ENCODE measurements at regions not wholly inside any gene's neighbourhood (a gene's known extent, or its start where the extent isn't known, plus 50 kb on each side); places are given as distances from the start of the nearest gene placed in this dataset.
"Not testable (repeated sequence)": the region's sequence is repeated elsewhere in the genome, so short reads cannot be mapped to it uniquely, and the experiment has no call there.

DNA sequence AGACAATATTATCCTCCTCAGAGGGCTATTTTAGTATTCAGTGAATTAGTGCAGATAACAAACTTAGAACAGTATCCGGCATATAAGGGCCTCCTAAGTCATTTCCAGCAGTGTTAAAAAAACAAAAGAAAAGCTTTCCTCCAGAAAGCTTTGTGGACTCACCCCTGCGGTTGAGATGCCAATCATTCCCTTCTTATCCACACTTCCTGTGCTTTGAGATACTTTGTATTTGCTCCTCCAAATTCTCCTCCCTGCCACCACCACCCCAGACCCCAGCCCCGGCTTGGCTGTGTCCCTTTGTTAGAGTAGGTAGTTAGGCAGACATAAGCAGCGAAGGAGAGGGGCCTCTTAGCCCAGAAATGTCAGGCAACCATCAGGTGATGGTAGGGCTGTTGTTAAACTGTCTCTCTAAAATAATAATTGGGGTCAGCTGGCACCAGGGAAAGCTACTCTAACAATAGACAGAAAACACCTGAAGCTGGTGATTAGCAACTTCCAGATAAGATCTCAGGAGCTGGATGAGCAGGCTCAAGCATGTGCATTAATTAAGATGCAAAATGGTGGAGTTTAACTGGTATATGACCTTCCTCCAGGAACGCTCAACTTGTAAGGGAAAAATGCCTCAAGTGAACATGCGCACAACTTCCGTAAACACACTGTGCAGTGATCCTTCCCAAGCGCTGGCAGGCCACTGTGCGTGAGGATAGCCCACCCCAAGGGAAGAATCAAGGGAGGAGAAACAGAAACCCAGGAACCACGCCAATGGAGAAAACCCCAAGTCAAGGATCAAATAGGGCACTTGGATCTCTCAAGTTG is 152.1 kb upstream of the EEA1 start:
- H3K4me1 ChIP-seq (replicated peaks in 1 of 2): peaks cover 3 to 15% of the 10 kb centered on the region in 2 donors
- 40 to 100% (median 76%) methylated on average over 1 to 9 of the region's 10 CpGs; no CpG with 5 or more reads in 1 of the 10 experiments for WGBS, 10 experiments
- no peak for ATAC-seq (replicated peaks in 6 of 8)

GRCh38 chr12:93081810-93082165 is 152.7 kb upstream of the EEA1 start:
- WGBS, 10 experiments: 86 to 98% (median 89%) methylated on average over 2 to 4 of the region's 4 CpGs; no CpG with 5 or more reads in 4 of the 10 experiments
- in situ Hi-C loops (cut with MboI; ENCODE audit: low pct_unique_long_range_greater_than_20kb in 2 of 9, low sequenced_read_pairs in 9 of 9, unreplicated experiment in 9 of 9): no loop called here
- Histone ChIP-seq H3K27ac (no peak overlapping the region), H3K4me3 (no peak overlapping the region), H3K4me1 (replicated peaks in 1 of 2) (peaks cover 3 to 15% of the 10 kb centered on the region in 2 donors)
- no peak for ATAC-seq (replicated peaks in 6 of 8)

More for the DNA sequence above, 152.1 kb upstream of the EEA1 start:
- no peak overlapping the region for H3K27ac ChIP-seq
- H3K4me3 ChIP-seq: no peak overlapping the region
- in situ Hi-C loops (cut with MboI; ENCODE audit: low pct_unique_long_range_greater_than_20kb in 2 of 9, low sequenced_read_pairs in 9 of 9, unreplicated experiment in 9 of 9): no loop called here

DNA sequence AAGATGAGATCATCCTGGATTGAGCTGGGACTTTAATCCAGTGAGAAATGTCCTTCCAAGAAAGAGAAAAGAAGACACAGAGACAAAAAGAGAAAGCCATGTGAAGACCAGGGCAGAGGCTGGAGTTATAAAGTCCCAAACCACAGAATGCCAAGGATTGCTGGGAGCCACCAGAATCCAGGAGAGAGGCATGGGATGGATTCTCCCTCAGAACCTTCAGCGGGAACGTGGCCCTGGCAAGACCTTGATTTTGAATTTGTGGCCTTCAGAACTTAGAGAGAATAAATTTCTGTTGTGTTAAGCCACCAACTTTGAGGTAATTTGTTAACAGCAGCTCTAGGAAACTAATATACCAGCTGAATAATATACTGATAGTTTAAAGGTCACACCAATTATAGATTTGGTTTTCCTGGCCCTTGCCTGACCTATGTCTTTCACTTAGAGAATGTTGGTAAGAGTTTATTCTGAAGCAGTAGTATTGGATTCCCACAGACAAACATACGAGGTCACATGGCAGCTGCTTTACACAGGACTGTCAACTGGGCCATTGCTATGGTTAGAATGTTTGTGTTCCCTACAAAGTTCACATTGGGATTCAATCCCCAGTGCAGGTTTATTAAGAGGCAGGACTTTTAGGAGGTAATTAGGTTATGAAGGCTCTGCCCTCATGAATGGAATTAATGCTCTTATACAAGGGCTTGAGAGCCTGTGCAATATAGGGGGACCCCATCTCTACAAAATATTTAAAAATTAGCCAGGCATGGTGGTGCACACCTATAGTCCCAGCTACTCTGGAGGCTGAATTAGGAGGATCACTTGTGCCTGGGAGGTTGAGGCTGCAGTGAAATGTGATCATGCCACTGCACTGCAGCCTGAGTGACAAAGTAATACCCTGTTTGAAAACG is 156.5 kb upstream of the EEA1 start:
- WGBS, 10 experiments: 44 to 100% (median 82%) methylated on average over 1 to 4 of the region's 4 CpGs; no CpG with 5 or more reads in 1 of the 10 experiments
- in situ Hi-C loops (cut with MboI; ENCODE audit: low pct_unique_long_range_greater_than_20kb in 2 of 9, low sequenced_read_pairs in 9 of 9, unreplicated experiment in 9 of 9): no loop called here
- H3K4me3 ChIP-seq: no peak overlapping the region
- H3K4me1 ChIP-seq (replicated peaks in 1 of 2): peaks cover 0 to 5% of the 10 kb centered on the region in 2 donors
- no peak for ATAC-seq (replicated peaks in 6 of 8)
- H3K27ac ChIP-seq: no peak overlapping the region

GRCh38 chr12:93086288-93086727 is 157.2 kb upstream of the EEA1 start:
- ATAC-seq (replicated peaks in 6 of 8): no peak
- 89 to 100% (median 93%) methylated on average over 1 to 3 of the region's 3 CpGs; no CpG with 5 or more reads in 1 of the 10 experiments for WGBS, 10 experiments
- Histone ChIP-seq H3K4me1 (replicated peaks in 1 of 2) (peaks cover 0 to 2% of the 10 kb centered on the region in 2 donors), H3K4me3 (no peak overlapping the region), H3K27ac (no peak overlapping the region)
- in situ Hi-C loops (cut with MboI; ENCODE audit: low pct_unique_long_range_greater_than_20kb in 2 of 9, low sequenced_read_pairs in 9 of 9, unreplicated experiment in 9 of 9): no loop called here

DNA sequence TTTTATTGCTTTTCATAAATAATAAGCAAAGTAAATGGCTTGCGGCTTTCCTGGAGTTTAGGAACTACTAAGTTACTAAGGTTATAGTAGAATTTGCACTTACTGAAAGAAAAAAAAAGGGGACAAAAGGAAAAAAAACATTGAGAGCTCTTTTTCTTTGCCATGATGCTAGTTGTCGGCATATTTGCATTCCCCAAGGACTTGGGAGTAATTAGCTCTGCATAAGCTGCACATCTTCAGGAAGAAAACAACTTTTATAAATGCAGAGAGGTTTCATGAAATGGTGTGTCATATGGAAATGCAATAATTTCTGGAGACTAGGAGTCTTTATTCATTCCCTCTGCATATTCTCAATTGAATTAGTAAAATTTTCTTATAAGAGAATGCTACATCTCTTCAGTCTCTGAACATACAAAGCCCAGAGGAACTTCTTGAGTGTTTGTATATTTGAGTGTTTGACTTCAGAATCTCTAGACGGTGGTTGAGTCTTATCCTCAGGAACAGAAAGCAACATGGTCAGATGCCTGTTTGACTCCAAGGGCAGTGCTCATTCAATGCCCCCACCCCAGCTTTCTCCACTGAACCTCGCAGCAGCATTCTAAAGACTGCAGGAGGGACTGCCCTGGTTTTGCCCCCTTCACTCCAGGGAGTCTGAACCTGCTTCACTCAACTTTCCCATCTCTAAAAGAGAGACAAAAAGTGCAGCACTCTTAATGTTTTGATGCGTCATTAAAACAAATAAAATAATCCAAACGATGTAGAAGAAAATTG is 158.9 kb upstream of the EEA1 start:
- Histone ChIP-seq H3K27ac (no peak overlapping the region), H3K4me3 (no peak overlapping the region), H3K4me1 (replicated peaks in 1 of 2) (no peaks in the 10 kb centered on the region)
- 60 to 96% (median 74%) methylated on average over 1 to 6 of the region's 6 CpGs for WGBS, 10 experiments
- in situ Hi-C loops (cut with MboI; ENCODE audit: low pct_unique_long_range_greater_than_20kb in 2 of 9, low sequenced_read_pairs in 9 of 9, unreplicated experiment in 9 of 9): no loop called here
- ATAC-seq (replicated peaks in 6 of 8): peak in 3 of 8 experiments; percentile 27 to 68 (median 45)

- ATAC-seq (replicated peaks in 6 of 8): no peak
- Histone ChIP-seq H3K27ac (no peak overlapping the region), H3K4me3 (no peak overlapping the region), H3K4me1 (replicated peaks in 1 of 2) (no peaks in the 10 kb centered on the region)
- WGBS, 10 experiments: 0 to 100% (median 92%) methylated on average over 1 to 4 of the region's 5 CpGs; no CpG with 5 or more reads in 2 of the 10 experiments
- in situ Hi-C loops (cut with MboI; ENCODE audit: low pct_unique_long_range_greater_than_20kb in 2 of 9, low sequenced_read_pairs in 9 of 9, unreplicated experiment in 9 of 9): no loop called here
These were observed 160.9 kb upstream of the EEA1 start for GRCh38 chr12:93089805-93090569.

GRCh38 chr12:93090731-93091172 is 161.7 kb upstream of the EEA1 start:
- in situ Hi-C loops (cut with MboI; ENCODE audit: low pct_unique_long_range_greater_than_20kb in 2 of 9, low sequenced_read_pairs in 9 of 9, unreplicated experiment in 9 of 9): no loop called here
- no peak overlapping the region for H3K27ac ChIP-seq
- no peak overlapping the region for H3K4me3 ChIP-seq
- no peaks in the 10 kb centered on the region for H3K4me1 ChIP-seq (replicated peaks in 1 of 2)
- ATAC-seq (replicated peaks in 6 of 8): no peak

- no peak overlapping the region for H3K27ac ChIP-seq
- 58 to 100% (median 83%) methylated on average over 1 to 4 of the region's 6 CpGs; no CpG with 5 or more reads in 2 of the 10 experiments for WGBS, 10 experiments
- no peak for ATAC-seq (replicated peaks in 6 of 8)
- in situ Hi-C loops (cut with MboI; ENCODE audit: low pct_unique_long_range_greater_than_20kb in 2 of 9, low sequenced_read_pairs in 9 of 9, unreplicated experiment in 9 of 9): no loop called here
- H3K4me3 ChIP-seq: no peak overlapping the region
- H3K4me1 ChIP-seq (replicated peaks in 1 of 2): no peaks in the 10 kb centered on the region
These were observed 163.0 kb upstream of the EEA1 start for GRCh38 chr12:93091886-93092648.

DNA sequence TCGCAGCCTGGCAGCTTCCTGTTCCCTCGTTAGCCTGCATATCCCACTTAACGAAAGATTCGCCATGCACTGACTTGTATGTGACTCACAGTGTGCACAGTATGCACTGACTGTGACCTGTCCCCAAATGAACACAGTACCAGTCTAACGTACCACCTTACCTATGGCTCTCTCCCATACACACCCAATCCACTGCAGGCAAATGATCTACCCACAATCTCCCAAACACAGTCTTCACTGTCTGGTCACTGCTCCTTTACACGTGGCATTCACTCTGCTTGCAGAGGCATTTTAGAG is 163.5 kb upstream of the EEA1 start:
- Histone ChIP-seq H3K4me1 (replicated peaks in 1 of 2) (no peaks in the 10 kb centered on the region), H3K4me3 (no peak overlapping the region), H3K27ac (no peak overlapping the region)
- no peak for ATAC-seq (replicated peaks in 6 of 8)
- WGBS, 10 experiments: 66 to 100% (median 87%) methylated on average over 1 to 6 of the region's 6 CpGs; no CpG with 5 or more reads in 2 of the 10 experiments
- in situ Hi-C loops (cut with MboI; ENCODE audit: low pct_unique_long_range_greater_than_20kb in 2 of 9, low sequenced_read_pairs in 9 of 9, unreplicated experiment in 9 of 9): no loop called here

DNA sequence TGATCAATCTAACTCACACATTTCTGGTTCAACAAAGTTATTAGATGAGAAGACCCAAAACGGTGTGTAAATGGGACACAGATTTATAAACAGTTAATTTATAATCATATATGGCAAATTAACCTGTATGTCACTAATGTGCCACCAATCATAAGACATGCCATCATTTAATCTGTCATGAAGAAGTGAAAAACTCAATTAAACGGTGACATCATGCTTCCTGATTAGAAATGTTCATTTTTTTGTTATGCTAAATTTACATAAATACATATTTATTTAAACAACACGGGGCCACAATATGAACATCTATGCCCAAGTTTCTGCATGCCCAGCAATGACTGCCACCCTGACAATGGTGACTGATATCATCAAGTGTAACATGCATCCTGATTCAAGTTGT is 164.1 kb upstream of the EEA1 start:
- in situ Hi-C loops (cut with MboI; ENCODE audit: low pct_unique_long_range_greater_than_20kb in 2 of 9, low sequenced_read_pairs in 9 of 9, unreplicated experiment in 9 of 9): no loop called here
- no peak for ATAC-seq (replicated peaks in 6 of 8)
- Histone ChIP-seq H3K4me1 (replicated peaks in 1 of 2) (no peaks in the 10 kb centered on the region), H3K4me3 (no peak overlapping the region), H3K27ac (no peak overlapping the region)
- WGBS, 10 experiments: 37 to 100% (median 81%) methylated on average over 1 to 3 of the region's 3 CpGs

DNA sequence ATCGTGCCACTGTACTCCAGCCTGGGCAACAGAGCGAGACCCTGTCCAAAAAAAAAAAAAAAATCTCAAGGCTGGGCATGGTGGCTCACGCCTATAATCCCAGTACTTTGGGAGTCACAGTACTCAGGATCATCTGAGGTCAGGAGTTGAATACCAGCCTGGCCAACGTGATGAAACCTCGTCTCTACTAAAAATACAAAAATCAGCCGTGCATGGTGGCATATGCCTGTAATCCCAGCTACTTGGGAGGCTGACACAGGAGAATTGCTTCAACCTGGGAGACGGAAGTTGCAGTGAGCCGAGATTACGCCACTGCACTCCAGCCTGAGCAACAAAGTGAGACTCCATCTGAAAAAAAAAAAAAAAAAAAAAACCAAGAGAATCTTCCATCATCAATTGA is 165.1 kb upstream of the EEA1 start:
- ATAC-seq (replicated peaks in 6 of 8); H3K4me3 ChIP-seq; H3K27ac ChIP-seq; H3K4me1 ChIP-seq (replicated peaks in 1 of 2); in situ Hi-C loops (cut with MboI; ENCODE audit: low pct_unique_long_range_greater_than_20kb in 2 of 9, low sequenced_read_pairs in 9 of 9, unreplicated experiment in 9 of 9): not testable (repeated sequence)
- 0 to 100% (median 76%) methylated on average over 3 to 7 of the region's 9 CpGs for WGBS, 10 experiments
